ENCODE measurements at regions not wholly inside any gene's neighbourhood (a gene's known extent, or its start where the extent isn't known, plus 50 kb on each side); places are given as distances from the start of the nearest gene placed in this dataset.

DNA sequence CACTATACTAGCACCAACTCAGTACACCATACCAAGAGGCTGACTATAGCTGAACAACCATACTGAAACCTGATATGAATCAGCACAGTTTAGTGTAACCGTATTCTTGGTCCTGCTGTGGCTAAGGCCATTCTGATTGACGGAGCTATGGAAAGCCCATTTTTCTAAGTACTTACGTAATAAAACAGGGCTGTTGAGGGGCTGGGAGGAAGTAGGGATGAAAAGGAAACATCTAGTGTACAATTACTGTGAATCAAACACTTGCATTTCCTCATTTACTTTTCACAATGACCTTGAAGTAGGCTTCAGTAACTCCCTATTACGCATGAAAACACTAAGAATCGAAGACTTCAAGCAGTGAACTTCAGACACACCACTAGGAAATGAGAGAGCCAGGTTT lies 198.2 kb downstream of the BTG1 start:
- TF ChIP-seq EZH2phosphoT487 (IDR thresholded peaks at IDR 0.05; ENCODE audit: low read length) (no peak), EZH2 (optimal IDR thresholded peaks at IDR 0.05; ENCODE audit: low read depth, low read length) (no peak)
- TF ChIP-seq, protein P1, sequence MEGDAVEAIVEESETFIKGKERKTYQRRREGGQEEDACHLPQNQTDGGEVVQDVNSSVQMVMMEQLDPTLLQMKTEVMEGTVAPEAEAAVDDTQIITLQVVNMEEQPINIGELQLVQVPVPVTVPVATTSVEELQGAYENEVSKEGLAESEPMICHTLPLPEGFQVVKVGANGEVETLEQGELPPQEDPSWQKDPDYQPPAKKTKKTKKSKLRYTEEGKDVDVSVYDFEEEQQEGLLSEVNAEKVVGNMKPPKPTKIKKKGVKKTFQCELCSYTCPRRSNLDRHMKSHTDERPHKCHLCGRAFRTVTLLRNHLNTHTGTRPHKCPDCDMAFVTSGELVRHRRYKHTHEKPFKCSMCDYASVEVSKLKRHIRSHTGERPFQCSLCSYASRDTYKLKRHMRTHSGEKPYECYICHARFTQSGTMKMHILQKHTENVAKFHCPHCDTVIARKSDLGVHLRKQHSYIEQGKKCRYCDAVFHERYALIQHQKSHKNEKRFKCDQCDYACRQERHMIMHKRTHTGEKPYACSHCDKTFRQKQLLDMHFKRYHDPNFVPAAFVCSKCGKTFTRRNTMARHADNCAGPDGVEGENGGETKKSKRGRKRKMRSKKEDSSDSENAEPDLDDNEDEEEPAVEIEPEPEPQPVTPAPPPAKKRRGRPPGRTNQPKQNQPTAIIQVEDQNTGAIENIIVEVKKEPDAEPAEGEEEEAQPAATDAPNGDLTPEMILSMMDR (IDR thresholded peaks at IDR 0.05; ENCODE audit: low read length) = no peak
- H2AFZ ChIP-seq (ENCODE audit: low read length) = no peak overlapping the region
- H3K4me1 ChIP-seq (ENCODE audit: low read length) = no peaks in the 10 kb centered on the region
- H3K9me2 ChIP-seq (replicated peaks; ENCODE audit: insufficient read depth, low read length) = no peaks in the 10 kb centered on the region
- H3K4me3 ChIP-seq (ENCODE audit: low read length) = no peak overlapping the region
- H3K4me2 ChIP-seq (ENCODE audit: low read depth, low read length) = no peak overlapping the region
- H3F3A ChIP-seq (ENCODE audit: insufficient read depth, low read length) = no peaks in the 10 kb centered on the region
- DNase-seq = no peak
- no peak overlapping the region for H3K9ac ChIP-seq (ENCODE audit: low read length)
- H3K27ac ChIP-seq (ENCODE audit: low read length) = no peak overlapping the region
- no peaks in the 10 kb centered on the region for H3K9me3 ChIP-seq (replicated peaks; ENCODE audit: insufficient read depth, low read length)
- H3K27me3 ChIP-seq (replicated peaks; ENCODE audit: insufficient read depth, low read length) = no peaks in the 10 kb centered on the region
- no peaks in the 10 kb centered on the region for H3K36me3 ChIP-seq (replicated peaks; ENCODE audit: insufficient read depth, low read length)
- no peaks in the 10 kb centered on the region for H4K20me1 ChIP-seq (ENCODE audit: insufficient read depth, low read length)
- H3K79me2 ChIP-seq (ENCODE audit: low read length) = no peaks in the 10 kb centered on the region

DNA sequence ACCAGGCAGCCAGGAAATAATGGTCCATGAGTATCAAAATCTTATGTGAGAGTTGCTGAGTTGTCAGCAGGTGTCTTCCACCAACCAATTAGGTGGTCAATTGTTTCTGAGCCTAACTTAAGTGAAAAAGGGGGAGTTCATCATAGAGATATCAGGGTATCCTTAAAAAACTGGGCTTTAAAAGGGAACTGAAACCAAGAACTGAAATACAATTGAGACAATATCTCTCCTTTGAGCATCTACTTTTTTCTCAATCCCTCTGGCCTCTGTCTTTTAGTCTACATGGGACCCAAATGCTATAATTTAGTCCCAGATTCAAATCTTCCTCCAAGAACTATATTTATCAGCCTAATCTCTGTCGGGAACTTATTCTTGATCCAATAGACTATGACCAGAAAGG lies 201.0 kb downstream of the BTG1 start:
- no peak overlapping the region for H3K4me2 ChIP-seq (ENCODE audit: low read depth, low read length)
- no peaks in the 10 kb centered on the region for H3K9me3 ChIP-seq (replicated peaks; ENCODE audit: insufficient read depth, low read length)
- H3K9ac ChIP-seq (ENCODE audit: low read length) = no peak overlapping the region
- TF ChIP-seq EZH2phosphoT487 (IDR thresholded peaks at IDR 0.05; ENCODE audit: low read length) (no peak), EZH2 (optimal IDR thresholded peaks at IDR 0.05; ENCODE audit: low read depth, low read length) (no peak)
- TF ChIP-seq, protein P1 (IDR thresholded peaks at IDR 0.05; ENCODE audit: low read length) = no peak
- H3K4me3 ChIP-seq (ENCODE audit: low read length) = no peak overlapping the region
- H3F3A ChIP-seq (ENCODE audit: insufficient read depth, low read length) = no peaks in the 10 kb centered on the region
- no peaks in the 10 kb centered on the region for H3K27me3 ChIP-seq (replicated peaks; ENCODE audit: insufficient read depth, low read length)
- no peaks in the 10 kb centered on the region; the same call in 1 of the 2 replicates for H3K9me2 ChIP-seq (replicated peaks; ENCODE audit: insufficient read depth, low read length)
- no peaks in the 10 kb centered on the region for H3K79me2 ChIP-seq (ENCODE audit: low read length)
- H3K36me3 ChIP-seq (replicated peaks; ENCODE audit: insufficient read depth, low read length) = no peaks in the 10 kb centered on the region
- no peak overlapping the region for H2AFZ ChIP-seq (ENCODE audit: low read length)
- no peaks in the 10 kb centered on the region for H3K4me1 ChIP-seq (ENCODE audit: low read length)
- DNase-seq = no peak
- no peaks in the 10 kb centered on the region for H4K20me1 ChIP-seq (ENCODE audit: insufficient read depth, low read length)
- H3K27ac ChIP-seq (ENCODE audit: low read length) = no peak overlapping the region

DNA sequence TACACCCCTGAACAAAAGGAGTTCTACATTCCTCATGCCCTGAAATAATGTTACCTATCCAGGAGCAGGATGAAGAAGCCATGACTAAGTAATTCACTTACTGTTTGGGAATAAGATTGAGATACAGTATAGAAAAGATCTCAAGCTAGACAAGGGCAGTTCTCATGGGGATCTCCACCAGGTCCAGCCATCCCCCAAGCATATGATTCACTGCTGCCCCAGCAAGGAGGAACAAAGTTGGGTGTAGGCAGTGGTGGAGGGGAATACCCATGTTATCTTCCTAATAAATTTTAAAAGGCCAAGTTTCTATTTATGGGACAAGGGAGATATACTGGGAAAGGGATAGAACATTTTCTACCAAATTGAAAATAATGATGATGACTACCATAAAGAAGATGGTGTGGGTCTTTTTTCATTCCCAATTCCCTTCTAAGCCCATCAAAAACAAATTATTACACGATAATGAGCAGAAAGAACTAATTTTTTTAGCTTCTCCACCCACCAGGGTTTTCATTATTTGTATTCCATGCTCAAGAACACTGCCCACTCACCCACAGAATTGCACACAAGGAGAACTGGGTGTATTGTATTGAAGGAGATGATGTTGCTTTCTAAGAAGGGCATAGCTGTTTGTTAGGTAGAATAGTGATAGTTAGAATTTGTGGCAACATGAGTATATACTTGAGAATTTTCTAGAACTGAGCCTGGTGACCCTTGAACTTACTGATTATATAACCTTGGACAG lies 204.6 kb downstream of the BTG1 start:
- no peaks in the 10 kb centered on the region for H3K4me1 ChIP-seq (ENCODE audit: low read length)

More for the DNA sequence above, 204.6 kb downstream of the BTG1 start:
- no peak overlapping the region for H3K9ac ChIP-seq (ENCODE audit: low read length)
- no peaks in the 10 kb centered on the region; the same call in 1 of the 2 replicates for H3K9me2 ChIP-seq (replicated peaks; ENCODE audit: insufficient read depth, low read length)
- H3K27ac ChIP-seq (ENCODE audit: low read length) = no peak overlapping the region
- no peaks in the 10 kb centered on the region for H3K27me3 ChIP-seq (replicated peaks; ENCODE audit: insufficient read depth, low read length)
- no peak overlapping the region for H3K4me3 ChIP-seq (ENCODE audit: low read length)
- no peaks in the 10 kb centered on the region for H4K20me1 ChIP-seq (ENCODE audit: insufficient read depth, low read length)
- H2AFZ ChIP-seq (ENCODE audit: low read length) = no peak overlapping the region
- no peaks in the 10 kb centered on the region for H3F3A ChIP-seq (ENCODE audit: insufficient read depth, low read length)
- TF ChIP-seq EZH2phosphoT487 (IDR thresholded peaks at IDR 0.05; ENCODE audit: low read length) = no peak
- TF ChIP-seq, protein P1 (IDR thresholded peaks at IDR 0.05; ENCODE audit: low read length) = no peak
- TF ChIP-seq EZH2 (optimal IDR thresholded peaks at IDR 0.05; ENCODE audit: low read depth, low read length) = no peak
- no peaks in the 10 kb centered on the region for H3K9me3 ChIP-seq (replicated peaks; ENCODE audit: insufficient read depth, low read length)
- no peaks in the 10 kb centered on the region for H3K36me3 ChIP-seq (replicated peaks; ENCODE audit: insufficient read depth, low read length)
- DNase-seq = no peak
- H3K79me2 ChIP-seq (ENCODE audit: low read length) = no peaks in the 10 kb centered on the region
- no peak overlapping the region for H3K4me2 ChIP-seq (ENCODE audit: low read depth, low read length)
